Islet precursor cell (in vitro differentiated cells): ENCODE measurements at regions not wholly inside any gene's neighbourhood (a gene's known extent, or its start where the extent isn't known, plus 50 kb on each side); places are given as distances from the start of the nearest gene placed in this dataset.

ENCODE experiments used
- DNase-seq: peaks from one replicate; pipeline ENCODE4 v3.0.0-alpha.2; 2018

DNA sequence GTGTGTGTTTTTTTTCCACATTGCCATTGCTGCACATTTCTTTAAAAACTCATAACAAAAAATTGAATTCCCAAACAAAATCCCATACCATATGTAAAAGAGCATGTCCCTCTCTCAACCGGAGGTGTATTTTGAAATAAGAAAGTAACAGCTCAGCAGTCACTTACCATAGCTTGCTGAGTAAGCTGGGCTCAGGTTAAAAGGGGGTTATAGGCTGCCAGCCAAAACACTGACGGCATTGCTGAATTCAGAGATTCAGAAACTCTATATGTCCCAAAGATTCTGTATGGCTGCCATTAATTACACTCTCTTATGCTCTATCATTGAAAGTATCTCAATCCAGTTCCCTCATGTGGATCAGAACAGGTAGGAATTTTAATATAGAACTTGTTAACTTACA lies 276.0 kb downstream of the FOXG1 start:
- DNase-seq, result no peak

GRCh38 chr14:29043737-29044136 lies 277.1 kb downstream of the FOXG1 start:
- no peak for DNase-seq

GRCh38 chr14:29045237-29045636 lies 278.6 kb downstream of the FOXG1 start:
- DNase-seq, result no peak

DNA sequence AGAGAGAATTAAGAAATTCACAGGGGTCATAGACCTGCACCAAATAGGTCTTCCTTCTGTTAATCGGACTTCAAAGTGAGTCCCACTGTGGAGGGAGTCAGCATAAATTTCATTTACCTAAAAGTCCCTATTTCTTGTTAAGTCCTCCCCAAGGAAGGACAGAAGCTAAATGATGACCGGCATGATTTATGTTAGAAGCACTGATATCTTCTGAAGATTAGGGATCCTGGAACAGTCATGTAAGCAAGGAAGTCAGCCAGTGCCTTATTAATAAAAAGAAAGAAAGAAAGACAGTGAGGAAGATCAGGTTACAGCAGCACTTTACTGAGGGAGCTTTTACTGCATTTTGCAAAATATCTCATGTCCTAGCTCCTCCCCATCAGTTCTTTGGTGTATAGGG lies 287.5 kb downstream of the FOXG1 start:
- DNase-seq, result no peak

GRCh38 chr14:29056041-29056566 lies 289.5 kb downstream of the FOXG1 start:
- no peak for DNase-seq

DNA sequence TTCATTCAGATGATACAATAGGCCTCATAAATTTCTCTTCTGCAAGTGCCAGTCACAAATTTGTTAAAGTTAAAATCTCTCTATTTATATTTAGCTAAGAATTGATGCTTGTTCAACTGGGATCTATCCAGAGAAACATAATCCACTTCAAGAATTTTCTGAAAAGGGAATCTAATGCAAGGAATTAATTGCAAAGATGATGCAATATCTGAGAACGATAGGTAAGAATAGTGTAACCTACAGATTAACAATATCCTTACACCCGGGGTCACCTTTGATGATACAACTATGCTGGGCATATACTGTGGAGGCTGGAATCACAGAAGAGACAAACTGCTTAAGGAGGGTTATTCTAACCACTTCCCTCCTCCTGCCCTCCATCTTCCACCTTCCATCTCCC lies 295.1 kb downstream of the FOXG1 start:
- DNase-seq, result no peak

DNA sequence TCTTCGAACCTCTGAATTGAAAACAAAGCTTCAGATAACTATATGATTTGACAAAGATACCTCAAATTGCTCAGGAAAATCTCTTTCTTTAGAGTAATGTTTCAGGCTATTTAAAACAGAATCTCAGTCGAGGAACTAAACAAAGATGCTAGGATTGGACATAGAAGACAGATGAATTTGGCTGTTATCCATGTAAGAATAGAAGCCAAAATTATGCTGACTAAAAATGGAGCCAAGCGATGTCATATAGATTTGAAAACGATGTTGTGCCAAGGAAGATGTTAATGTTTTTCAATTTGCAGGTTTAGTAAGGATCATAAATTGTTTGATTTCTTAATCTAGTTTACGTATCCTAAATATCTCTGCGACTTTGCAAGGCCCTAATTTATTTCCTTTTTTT lies 295.9 kb downstream of the FOXG1 start:
- no peak for DNase-seq

GRCh38 chr14:29062976-29063375 lies 296.4 kb downstream of the FOXG1 start:
- no peak for DNase-seq

DNA sequence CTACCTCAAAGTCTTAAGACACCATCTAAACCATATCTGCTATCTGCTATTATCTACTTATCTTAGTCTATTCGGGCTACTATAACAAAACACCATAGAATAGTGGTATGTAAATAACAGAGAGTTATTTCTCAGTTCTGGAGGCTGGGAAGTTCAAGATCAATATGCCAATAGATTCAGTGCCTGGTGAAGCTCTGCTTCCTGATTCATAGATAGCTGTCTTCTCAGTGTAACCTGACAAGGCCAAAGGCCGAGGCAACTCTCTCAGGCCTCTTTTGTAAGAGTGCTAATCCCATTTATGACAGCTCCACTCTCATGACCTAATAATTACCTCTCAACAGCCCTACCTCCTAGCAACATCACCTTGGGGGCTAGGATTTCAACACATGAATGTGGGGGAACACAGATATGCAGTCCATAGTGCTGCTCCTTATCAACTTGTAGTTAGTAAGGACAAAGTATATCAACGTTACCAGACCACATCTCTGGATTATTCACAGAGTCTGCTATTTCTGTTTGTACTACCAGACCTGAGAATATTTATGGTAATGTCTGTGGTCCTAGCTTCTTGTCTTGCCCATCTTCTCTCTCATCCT lies 297.8 kb downstream of the FOXG1 start:
- DNase-seq, result no peak

DNA sequence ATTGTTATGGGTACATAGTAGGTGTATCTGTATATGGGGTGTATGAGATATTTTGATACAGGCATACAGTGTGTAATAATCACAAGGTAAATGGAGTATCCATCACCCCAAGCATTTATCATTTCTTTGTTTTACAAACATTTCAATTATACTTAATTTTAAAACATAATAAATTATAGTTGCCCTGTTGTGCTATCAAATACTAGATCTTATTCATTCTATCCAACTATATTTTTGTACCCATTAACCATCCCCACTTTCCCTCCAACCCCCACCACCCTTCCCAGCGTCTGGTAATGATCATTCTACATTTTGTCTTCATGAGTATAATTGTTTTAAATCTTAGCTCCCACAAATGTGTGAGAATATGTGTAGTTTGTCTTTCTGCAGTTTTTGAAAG lies 302.6 kb downstream of the FOXG1 start:
- DNase-seq, result no peak

DNA sequence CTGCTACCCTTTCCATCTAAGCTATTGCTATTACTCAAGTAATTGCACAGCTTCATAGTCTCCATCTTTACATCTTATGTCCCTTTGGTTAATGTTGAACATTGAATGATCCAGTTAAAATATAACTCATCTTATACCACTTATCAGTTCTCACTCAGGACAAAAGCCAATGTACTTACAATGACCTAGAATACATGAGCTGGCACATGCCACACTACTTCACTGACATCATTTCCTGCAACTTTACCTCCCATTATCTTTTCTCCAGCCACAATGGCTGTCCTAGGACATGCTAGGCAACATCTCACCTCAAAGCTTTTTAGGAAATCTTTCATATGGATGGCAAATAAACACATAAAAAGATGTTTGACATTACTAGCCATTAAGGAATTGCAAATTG lies 309.2 kb downstream of the FOXG1 start:
- DNase-seq, result no peak

DNA sequence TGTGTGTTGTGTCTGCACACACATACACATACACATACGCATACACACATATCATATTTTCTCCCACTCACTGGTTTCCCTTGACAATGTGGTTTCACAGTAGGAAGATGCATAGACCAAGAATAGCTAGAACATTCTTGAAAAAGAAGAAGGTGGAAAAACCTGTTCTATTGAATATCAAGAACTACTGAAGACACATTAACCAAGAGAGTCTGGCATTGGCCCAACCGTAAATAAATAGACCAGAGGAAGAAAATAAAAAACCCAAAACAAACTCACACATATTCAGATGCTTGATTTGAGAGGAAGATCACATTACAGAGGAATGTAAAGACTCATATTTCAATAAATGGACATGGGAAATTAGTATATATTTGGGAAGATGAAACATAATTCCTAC lies 311.3 kb downstream of the FOXG1 start:
- DNase-seq, result no peak

DNA sequence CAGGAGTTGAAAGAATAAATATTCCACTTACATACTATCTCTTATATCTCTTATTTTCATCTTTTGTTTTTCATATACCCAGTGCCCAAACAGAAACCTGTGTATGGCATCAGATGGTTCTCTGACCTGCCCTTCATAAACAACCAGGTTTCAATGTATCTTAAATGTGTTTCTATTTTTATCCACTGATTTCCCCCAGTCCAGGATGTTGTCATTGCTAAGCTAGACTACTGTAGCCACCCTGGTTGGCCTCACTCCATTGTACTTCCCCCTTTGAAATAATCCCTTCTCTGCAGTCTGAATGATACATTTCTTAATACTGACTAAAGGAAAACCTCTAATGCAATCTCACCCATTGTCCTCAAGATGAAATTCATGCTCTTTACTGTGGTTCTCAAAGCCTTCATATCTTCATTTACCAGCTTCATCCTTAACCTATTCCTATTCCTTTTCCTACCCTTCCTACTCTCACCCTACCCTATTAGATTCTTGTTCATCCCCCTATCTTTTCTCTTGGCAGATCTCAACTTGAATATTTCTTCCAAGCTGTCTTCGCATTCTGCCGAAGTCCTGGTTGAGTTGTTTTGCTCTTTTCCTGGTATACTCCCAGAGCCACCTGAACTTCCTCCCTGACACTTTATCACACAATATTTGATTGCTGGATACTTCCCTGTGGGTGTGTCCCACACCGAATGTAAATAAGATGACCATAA lies 312.4 kb downstream of the FOXG1 start:
- DNase-seq, result no peak

DNA sequence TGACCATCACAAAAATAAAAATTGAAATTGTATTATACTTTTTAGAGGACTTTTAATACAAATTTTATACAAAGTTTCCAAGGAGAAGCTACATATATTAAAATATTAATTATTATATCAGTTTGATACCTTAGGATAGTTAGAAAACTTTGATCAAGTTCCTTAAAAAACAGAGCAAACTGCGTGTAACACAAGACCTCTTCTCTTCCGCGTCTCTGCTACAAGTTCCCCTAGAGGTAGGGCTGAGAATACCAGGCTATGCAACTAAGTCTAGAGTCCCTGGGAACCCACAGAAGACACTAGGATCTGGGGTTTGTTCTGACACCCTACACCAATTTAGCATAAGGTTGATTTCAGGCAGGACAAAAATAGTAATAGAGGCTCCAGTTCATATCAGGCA lies 319.0 kb downstream of the FOXG1 start:
- DNase-seq, result no peak

GRCh38 chr14:29089849-29090248 lies 323.3 kb downstream of the FOXG1 start:
- DNase-seq, result no peak

GRCh38 chr14:29092121-29092520 lies 325.5 kb downstream of the FOXG1 start:
- no peak for DNase-seq

- no peak for DNase-seq
These were observed 330.9 kb downstream of the FOXG1 start for GRCh38 chr14:29097476-29097875.

DNA sequence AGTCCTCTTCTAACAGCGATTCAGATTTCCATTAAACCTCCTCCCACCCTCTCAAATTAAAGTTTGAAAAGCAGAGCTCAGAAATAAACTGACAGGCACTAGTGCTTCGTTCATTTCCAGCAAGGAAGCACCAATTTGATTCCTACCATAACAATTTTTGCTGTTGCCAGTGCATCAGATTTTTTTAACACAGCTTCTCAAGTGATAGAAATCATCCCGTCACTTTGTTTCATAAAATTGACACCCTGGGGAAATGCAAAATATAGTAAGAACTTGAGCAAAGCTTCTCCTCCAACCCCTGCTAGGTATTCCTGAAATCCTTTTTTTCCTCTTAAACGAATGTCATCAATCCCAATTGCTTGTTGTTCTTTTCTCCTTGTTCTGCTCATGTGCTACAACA lies 332.1 kb downstream of the FOXG1 start:
- no peak for DNase-seq

- no peak for DNase-seq
These were observed 335.7 kb downstream of the FOXG1 start for GRCh38 chr14:29102266-29102665.

DNA sequence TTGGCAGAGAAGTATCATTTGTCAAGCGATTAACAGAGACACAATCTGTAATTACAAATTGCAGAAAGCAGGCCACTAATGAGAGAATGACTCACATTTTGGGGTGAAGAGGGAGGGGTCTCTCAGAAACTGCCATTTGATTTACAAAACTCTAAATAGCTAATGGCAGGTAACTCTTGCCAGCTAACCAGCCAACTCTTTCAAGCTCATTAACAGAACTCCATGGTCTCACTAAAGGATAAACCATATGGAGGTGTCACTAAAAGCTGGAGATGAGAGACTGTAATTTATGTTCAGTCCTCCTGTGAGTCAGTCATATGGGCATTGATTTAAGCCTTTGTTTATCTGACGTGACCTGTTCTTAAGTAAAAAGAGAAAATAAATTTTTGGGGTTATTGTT lies 336.4 kb downstream of the FOXG1 start:
- no peak for DNase-seq

GRCh38 chr14:29108908-29109307 lies 342.3 kb downstream of the FOXG1 start:
- no peak for DNase-seq

DNA sequence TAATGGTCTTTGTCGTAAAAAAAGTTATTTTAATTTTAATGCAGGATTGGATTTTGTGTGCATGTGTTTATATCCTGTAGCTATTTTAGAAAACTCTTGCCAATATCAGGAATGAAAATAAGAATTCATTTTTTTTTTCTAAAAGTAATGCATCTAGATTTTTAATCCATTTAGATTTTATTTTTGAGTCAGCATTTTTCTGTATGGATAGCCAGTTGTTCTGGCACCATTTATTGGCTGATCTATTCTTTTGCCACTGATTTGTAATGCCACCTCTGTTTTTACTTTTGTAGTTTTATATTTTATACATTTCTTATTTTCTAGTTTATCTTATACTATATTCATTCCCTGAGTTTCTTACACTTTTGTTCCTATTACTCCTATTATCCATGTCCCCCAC lies 343.0 kb downstream of the FOXG1 start:
- no peak for DNase-seq

DNA sequence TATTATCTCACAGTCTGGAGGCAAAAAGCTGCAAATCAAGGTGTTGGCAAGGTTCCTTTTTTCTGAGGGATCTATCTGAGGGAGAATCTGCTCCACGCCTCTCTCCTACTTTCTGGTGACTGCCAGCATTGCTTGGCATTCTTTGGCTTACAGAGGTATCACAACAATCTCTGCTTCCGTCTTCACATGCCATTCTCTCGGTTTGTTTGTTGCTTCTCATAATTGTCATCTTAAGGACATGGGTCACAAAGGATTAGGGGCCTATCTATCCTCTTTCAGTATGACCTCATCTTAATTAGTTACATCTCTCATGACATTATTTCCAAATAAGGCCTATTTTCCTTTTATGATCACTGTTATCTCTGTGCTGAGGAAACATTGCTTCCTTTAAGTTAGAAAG lies 345.0 kb downstream of the FOXG1 start:
- no peak for DNase-seq

GRCh38 chr14:29123017-29123416 lies 356.4 kb downstream of the FOXG1 start:
- DNase-seq, result no peak

DNA sequence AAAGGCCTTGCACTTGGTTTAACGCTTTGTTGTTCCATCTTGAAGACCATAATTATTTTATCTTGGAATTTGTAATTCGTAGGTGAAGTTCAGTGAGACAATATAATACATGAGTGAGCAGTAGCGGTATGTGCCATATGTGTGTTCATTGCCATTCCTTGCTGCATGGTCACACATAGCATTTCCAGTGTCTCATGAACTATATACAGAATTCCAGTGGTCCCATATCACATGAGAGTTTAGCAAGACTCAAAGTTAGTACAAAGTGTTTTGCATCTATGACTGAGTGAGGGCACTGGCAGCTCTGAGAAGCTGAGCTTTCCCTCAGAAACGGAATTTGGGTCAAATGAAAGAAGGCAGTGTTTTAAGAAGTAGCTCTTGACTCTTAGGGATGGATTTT lies 359.8 kb downstream of the FOXG1 start:
- no peak for DNase-seq
